ENCODE measurements at regions not wholly inside any gene's neighbourhood (a gene's known extent, or its start where the extent isn't known, plus 50 kb on each side); places are given as distances from the start of the nearest gene placed in this dataset.

GRCh38 chr5:81839034-81839433 is 88.1 kb upstream of the SSBP2 start:
- TF ChIP-seq CTCF (IDR thresholded peaks at IDR 0.05): no peak
- TF ChIP-seq POLR2A (IDR thresholded peaks at IDR 0.05): no peak

Data from testis (tissue), 2 donors.